SK-N-MC (cell line): ENCODE measurements at regions not wholly inside any gene's neighbourhood (a gene's known extent, or its start where the extent isn't known, plus 50 kb on each side); places are given as distances from the start of the nearest gene placed in this dataset.

Source experiments
- EZH2 ChIP-seq: fragments of 200-600 bp; sonication (generic); IDR thresholded peaks from one replicate; pipeline ENCODE4 v1.6.1; 2017; ENCODE audit warnings: antibody characterized with exemption
- FOXP2 ChIP-seq: optimal IDR thresholded peaks from 2 replicates; pipeline ENCODE3; 2011; ENCODE audit warnings: mild to moderate bottlenecking, moderate library complexity; ENCODE audit not compliant: insufficient read depth; ENCODE audit errors: extremely low read length, control extremely low read depth
- POLR2AphosphoS5 ChIP-seq: IDR thresholded peaks from 2 replicates; pipeline ENCODE4 v1.6.1; 2012; ENCODE audit warnings: mild to moderate bottlenecking, low read depth, low read length, borderline replicate concordance

GRCh38 chr2:65744477-65745200 is 312.2 kb upstream of the SPRED2 start:
- TF ChIP-seq EZH2 = no peak
- no peak for TF ChIP-seq POLR2AphosphoS5
- no peak for TF ChIP-seq FOXP2
